HG02938 (cell line): ENCODE measurements at regions not wholly inside any gene's neighbourhood (a gene's known extent, or its start where the extent isn't known, plus 50 kb on each side); places are given as distances from the start of the nearest gene placed in this dataset.
"Not testable (repeated sequence)": the region's sequence is repeated elsewhere in the genome, so short reads cannot be mapped to it uniquely, and the experiment has no call there.

Experiments used
- ATAC-seq: cut with Tn5 transposase; IDR thresholded peaks from one replicate; pipeline ENCODE4 v1.9.1; 2021; ENCODE audit warnings: mild to moderate bottlenecking, moderate library complexity; ENCODE audit not compliant: unreplicated experiment

DNA sequence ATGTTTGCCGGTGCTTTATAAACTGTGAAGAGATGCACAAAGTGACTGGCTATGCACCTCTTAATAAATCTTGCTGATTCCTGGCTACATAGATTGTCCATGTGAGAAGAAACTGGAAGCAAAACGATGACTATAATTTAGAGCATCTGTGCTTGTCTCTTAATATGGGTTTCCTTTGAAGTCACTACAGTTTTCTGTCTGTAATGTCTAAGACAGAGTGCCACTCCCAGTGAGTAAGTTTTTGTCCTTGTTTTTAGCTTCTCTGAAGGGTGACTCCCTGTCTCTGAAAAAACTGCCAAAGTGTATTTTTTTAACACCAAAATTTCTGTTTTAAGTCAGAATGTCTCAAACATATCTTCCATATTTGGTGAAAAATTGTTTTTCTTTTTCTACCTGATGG is 175.1 kb downstream of the FASLG start:
- ATAC-seq, result no peak

DNA sequence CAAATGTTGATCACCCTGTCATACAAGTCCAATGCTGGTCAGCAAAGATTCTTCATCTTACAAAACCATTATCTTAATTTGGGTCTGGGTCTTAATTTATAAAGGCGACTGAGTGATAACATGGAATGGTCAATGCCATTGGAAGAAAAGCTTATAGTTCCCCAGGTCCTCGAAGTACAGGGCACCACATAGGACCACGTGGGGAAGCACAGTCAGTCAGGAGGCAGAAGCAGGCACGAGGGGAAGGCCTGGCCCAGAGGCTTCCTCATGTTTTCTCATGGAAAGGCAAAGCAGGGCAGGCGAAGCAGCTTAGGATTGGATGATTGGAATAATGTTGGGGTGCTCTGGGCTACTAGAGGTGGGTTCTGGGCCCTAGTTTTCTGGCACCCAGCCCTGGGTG is 175.7 kb downstream of the FASLG start:
- ATAC-seq, result no peak

DNA sequence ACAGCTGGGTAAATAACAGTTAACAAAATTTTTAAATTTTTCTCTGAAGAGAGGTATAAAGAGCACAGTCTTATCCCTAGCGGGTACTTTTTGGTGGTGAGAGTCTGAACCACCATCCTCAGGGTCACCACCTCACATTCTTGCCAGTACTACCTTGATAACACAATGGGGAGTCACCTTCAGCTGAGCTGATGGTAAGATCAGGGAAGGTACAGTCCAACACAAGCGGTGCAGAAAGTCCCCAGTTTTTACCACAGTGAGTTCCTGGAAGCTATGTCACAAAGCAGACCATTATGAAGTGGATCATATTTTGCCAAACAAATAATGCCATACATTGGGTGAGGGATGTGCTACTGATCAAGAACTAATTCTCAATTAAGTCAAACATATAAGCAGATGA is 176.9 kb downstream of the FASLG start:
- no peak for ATAC-seq

DNA sequence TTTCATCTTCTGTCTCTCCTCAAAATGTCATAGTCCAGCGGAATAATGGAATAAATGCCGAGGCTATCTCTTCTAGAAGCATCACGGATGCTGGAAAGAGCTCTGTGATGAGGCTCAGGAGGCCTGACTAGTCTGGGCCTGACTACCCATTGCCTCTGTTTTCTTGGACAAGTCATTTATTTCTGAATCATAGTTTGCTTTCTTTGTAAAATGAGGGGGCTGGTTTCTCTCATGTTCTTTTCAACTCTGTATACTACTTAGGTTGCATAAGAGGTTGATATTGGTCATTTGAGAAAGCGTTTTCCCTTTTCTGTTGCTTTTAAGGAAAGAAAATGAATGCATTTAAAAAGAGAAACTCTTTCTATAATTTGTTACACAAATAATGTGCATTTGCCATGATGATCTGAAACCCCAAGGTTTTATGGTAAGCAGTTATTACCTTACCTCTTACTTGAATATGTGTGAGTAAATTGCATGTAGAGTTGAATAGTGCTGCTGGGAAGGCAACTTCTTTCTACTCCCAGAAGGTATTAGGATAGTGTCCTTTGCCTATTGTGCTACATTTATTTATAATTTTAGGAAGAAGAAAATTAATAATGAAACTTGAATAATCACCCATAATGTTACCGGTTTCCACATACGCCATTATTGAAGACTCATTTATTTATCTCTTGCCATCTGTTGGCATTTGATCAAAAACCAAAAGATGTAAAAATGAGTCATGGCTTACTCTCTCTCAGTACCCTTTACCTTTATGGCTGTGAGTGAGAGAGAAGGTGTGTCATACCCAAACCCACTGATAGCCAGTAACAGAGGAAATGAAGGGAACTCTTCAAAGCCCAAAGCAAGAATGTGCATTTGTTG is 179.1 kb downstream of the FASLG start:
- no peak for ATAC-seq

DNA sequence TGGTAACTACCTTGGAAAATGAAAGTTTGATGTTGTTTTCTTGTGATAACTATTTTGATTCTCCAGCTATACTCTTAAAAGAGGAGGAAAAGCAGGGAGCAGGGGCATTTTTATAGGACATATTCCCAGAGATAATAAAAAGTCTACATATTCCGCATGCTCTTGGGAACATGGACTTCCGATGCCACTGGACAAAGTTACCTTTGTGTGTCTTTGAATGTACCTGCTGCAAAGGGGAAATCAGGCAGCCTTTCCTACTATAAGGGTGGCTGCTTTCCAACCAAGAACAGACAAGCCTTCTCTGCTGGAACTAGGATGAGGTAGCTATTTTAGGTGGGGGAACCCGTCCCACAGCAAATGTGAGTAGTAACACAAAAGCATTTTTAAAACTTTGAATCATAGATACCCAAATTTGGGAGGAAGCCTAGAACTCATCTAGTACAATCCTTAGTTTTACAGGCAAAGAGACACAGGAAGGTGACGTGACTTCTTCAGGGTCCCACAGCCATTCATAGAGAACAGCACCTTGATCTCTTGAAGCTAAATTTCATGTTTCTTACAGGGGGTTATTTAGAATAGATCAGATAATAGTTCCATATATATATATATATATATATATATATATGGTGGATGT is 179.9 kb downstream of the FASLG start:
- ATAC-seq, result no peak

DNA sequence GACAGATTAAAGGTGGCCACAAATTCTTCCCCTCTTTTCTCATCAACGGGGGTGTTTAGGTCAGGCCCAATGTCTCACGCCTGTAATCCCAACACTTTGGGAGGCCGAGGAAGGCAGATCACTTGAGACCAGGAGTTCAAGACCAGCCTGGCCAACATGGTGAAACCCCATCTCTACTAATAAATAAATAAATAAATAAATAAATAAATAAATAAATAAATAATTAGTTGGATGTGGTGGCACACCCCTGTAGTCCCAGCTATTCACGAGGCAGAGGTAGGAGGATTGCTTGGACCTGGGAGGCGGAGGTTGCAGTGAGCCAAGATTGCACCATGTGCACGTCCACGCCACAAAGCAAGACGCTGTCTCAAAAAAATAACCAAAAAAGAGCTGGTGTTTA is 180.7 kb downstream of the FASLG start:
- not testable (repeated sequence) for ATAC-seq

DNA sequence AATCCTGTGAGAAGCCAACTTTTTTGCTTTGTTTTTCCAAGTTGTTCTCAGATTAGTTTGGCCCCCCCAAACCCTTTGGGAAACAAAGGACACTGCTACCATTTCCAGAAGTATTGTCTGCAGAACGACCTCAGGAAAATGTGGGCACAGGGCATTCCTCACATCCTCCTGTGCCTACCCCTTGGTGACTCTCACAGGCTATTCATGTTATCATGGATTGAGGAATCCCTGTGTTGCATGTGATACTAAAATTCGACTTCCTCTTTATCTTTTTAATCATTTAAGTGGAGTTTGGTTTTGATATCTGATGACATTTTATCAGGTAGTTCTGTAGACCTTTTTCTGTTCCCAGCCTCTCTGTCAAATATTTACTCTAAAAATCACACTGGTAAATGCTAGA is 184.5 kb downstream of the FASLG start:
- no peak for ATAC-seq

DNA sequence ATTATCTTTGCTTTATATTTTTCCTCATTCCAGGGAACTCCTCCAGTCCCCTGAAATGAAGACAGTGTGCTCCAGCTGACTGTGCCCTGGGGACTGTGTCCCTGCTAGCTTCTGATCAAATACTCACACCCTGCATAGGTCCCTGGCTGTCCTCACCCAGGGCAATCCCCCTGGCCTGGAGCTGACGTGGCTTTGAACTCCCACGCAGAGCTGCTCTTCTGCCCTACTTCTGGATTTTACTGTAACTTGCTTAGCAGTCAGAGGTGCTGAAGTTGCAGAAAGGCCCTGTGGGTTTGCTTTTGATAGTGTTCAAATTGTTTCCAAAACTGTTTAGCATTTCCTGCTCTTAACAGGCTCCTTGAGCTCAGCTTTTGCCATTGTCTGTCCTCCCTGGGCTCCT is 186.5 kb downstream of the FASLG start:
- ATAC-seq, result no peak

DNA sequence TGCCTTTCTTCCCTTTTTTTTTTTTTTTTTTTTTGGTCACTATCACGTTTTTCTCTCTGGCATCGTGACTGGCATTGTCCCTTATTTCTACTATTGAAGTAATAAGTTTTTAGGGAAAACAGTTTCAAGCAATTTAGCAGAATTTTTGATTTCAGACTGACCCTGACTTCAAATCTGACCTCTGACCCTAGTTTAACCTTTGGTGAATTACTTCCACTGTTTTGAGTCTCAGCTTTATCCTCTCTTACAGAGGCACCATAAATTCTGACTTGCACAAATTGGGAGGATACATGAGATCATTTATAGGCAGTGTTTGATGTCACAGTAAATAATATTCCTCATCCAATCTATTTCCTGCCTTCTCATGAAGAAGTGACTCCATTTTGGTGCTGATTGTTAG is 187.0 kb downstream of the FASLG start:
- ATAC-seq, result no peak

DNA sequence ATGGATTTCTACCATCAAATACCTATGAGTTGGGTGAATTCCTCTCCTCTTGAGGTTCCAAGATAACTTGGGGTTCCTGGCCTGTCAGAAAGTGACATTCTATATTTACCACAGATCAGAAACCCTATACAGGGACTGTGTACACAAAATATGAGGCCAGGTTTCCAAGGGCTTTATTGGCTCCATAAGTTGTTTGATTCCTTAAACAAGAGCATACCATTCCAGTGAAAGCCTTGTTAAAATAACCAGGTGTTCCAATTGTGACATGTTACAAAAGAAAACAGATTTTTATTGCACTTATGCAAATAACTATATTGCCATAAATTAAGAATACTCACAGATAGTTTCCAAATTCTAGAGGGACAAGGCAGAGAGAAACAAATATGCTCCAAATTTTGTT is 188.9 kb downstream of the FASLG start:
- not testable (repeated sequence) for ATAC-seq

DNA sequence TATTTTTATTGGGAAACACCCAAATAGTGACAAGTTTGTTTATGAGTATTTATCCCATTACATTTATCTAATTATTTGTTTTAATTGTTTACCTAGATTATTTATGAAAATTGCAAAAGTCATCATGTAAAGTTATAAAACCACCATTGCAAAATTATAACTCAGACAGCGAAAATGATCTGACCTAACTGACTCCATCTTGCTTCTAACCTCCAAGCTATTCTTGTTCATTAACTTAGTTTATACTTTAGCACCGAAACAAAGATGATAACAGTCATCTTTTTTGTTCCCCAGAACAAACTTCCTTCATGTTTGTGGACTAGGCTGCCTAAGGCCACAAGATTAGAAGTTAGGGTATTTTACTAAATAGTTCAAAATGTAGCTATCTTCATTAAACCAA is 190.8 kb downstream of the FASLG start:
- ATAC-seq, result no peak

DNA sequence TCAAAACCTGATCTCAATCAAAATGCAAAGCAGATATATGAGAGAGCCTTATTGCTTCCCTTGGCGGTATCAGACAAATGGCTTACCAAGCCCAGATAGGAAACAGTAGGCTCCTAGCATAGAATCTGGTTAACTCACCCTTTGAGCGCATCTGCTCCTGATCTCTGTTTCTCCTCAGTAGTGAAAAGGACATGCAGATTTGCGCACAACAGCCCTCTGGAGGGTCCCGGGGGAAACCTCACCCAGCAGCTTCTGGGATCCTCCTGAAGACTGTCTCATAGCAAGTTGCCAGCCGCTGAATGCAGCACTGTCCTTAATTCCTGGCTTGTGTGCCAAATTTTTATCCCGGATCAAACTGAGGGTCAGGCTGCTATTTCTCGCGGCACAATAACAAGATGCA is 192.2 kb downstream of the FASLG start:
- ATAC-seq, result no peak

DNA sequence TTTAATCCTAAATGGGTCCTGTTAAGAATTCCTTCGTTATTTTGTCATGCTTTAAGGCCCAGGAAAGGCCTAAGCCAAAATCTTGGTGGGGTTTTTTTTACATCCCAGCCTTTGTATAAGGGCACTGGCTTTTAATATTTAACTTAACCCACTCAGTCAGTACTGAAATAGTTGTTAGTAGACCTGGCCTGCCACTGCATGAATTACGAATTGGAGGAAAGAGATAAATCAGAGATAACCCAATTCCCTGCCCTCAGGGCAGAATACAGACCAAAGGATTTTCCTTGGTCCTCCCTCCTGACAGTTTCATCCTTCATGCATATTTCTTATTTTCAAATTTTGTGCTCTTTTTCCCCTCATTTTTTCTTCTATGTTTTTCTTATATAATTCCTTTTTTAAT is 193.0 kb downstream of the FASLG start:
- no peak for ATAC-seq

DNA sequence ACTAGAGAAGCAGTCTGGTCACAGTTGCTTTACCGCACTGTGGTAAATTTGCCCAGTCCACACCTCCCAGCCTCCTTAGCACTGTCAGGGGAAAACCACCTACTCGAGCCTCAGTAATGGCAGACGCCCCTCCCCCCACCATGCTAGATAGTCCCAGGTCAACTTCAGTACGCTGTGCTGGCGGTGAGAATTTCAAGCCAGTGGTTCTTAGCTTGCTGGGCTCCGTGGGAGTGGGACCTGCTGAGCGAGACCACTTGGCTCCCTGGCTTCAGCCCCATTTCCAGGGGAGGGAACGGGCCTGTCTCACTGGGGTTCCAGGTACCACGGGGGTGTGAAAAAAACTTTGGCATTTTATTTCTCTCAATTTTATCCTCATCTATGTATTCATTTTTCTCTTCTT is 194.8 kb downstream of the TNFSF18 start:
- ATAC-seq, result not testable (repeated sequence)

DNA sequence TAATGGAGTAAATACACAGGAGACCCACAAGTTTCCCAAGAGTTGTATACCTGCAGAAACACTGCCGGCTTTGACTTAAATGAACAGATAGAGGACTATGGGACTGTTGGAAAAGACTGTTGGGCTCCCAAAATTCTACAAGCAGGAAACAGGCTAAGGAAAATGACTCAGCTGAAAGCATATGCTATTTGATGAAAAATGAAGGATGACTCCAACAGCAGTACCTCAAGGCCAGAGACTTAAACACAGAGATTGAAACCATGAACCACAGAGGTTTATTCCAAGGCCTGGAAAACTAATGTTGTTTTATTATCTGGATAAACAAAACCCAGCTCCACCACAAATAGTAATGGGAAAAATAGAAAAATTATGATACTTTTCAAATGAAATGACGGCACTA is 187.7 kb downstream of the TNFSF18 start:
- ATAC-seq, result no peak

DNA sequence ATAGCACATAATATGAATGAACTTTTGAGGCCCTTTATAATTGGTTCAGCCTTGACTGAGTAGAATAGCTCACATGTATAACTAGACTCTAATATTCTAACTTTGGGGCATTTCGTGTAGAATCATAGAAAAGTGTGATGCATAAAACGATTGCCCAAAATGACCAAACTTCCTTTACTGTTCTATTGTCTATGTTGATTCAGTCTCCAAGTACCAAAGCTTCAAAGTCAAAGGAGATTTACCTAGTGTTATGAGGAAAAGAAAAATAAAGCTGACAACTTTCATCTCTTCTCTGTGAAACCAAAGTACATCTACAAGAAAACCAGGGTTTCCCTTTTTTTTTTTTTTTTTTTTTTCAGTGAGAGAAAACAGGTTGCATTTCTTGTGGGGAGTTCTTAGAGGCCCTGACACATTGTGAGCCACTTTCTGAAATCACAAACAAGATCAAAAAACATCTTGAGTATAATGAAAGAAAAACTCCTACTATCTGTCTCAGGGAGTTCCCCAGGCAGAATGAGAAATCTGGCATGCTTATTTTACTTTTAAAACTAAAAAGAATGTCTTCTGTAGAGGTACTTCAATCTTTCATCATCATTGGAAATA is 183.4 kb downstream of the TNFSF18 start:
- no peak for ATAC-seq

DNA sequence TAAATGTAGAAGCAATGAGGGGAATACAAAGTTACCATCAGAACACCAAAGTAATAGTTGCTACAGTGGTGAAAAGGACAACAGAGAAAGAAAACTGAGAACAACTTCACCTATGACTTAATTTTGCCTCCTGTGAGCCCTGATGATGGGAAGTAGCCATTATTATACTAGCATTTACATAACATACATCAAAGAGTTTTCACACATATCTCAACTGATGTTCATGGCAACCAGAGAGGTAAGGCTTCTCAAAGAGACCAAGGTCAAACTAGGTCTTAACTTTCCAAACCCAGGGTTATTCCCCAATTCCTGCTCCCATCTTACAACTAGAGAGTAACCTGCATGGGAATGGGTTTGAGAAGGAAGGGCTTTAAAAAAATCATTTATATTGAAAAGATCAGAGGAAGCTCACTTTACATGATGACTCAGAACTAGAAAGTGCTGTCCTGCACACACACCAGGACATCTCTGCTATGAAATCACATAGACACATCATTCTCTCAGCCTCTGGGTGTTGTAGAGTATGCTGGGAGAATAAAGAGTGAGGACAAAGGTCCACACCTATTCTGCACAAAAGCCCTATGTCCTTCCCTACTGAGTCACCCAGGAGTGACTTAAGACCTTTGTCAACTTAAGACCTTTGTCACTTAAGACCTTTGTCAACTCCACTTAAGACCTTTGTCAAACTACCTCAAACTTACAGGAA is 179.7 kb downstream of the TNFSF18 start:
- peak; percentile 48 for ATAC-seq

DNA sequence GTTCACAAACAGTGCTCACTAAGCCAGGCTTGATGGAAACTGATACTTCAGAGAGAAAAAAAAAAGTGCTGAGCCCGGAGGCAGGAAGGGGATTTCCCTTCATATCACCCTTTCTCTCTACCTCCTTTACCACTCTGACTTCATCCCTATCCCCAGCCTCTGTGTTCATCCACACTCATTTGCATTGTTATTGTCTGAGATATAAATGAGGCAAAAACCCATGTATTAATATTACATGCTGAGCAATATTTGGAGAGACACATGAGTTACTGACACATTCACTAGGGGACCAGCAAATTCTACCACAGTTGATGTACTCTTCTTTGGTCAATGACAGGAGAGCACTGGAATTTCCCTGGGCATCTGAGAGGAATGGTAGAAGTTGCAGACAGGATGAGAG is 175.8 kb downstream of the TNFSF18 start:
- no peak for ATAC-seq

DNA sequence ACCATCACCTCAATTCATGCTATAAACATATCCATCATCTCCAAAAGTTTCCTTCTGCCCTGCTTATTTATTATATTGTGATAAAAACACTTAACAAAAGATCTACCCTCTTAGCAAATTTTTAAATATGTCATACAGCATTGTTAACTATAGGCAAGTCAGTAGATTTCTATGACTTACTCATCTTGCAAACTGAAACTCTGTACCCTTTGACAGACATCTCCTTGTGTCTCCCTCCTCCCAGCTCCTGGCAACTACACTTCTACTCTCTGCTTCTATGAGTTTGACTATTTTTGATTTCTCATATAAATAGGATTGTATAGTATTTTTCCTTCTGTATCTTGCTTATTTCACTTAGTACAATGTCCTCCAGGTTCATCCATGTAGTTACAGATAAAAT is 174.8 kb downstream of the TNFSF18 start:
- no peak for ATAC-seq

DNA sequence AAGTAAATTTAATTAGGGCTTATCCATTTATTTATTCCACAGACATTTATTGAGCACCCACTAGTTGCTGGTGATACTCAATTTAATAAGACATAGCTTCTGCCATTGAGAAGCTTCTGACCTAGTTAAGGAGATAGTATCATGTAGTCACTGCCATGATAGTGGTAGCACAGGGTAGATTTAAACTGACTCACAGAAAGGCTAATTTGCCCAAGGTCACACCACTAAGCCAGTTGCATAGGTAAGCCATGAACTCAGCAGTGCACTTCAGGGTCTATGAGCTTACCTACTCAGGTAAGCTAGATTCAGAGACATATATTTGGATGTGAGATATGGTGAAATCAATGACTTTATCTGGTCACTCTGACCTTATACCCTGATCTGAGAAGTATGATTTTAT is 168.4 kb downstream of the TNFSF18 start:
- no peak for ATAC-seq

DNA sequence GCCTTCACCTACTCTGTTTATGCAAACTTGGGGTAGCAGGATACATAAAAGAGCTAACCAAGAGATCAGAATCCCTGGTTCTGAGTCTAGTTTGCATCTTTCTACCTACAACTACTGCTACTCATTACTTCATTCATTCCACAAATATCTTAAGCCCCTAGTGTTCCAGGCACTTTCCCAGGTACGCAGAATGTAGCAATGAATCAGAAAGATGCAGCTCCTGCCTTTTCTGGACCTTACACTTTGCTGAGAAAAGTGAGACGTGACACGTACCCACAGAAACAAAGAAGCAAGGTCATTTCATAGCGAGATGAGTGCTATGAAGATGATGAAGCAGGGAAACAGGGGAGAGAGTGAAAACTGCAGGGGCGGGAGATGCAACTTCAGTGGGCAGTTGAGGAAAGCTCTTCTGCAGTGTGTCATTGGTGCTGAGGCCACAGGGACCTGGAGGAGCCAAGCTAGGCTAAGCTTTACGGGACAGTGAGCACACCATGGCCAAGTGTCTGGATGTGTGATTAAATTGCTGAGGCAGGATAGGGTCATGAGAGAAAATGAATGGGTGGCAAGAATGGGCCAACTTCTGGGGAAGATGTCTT is 167.9 kb downstream of the TNFSF18 start:
- no peak for ATAC-seq
